Hepatocyte (in vitro differentiated cells): ENCODE measurements at regions not wholly inside any gene's neighbourhood (a gene's known extent, or its start where the extent isn't known, plus 50 kb on each side); places are given as distances from the start of the nearest gene placed in this dataset.

Source experiments
- DNase-seq: peaks from one replicate; pipeline ENCODE4 v3.0.0-alpha.2; 2016; ENCODE audit warnings: low spot score
- H2AFZ ChIP-seq: fragments of 200-600 bp; sonication (generic); 2 replicates; pipeline ENCODE4 v1.6.0; 2016; ENCODE audit warnings: antibody characterized with exemption, mild to moderate bottlenecking
- H3K27ac ChIP-seq: fragments of 200-600 bp; sonication (generic); 2 replicates; pipeline ENCODE4 v1.5.1; 2016; ENCODE audit warnings: mild to moderate bottlenecking
- H3K27me3 ChIP-seq: fragments of 200-600 bp; sonication (generic); 2 replicates; pipeline ENCODE4 v1.6.1; 2016
- H3K36me3 ChIP-seq: fragments of 200-600 bp; sonication (generic); replicated peaks from 2 replicates; pipeline ENCODE4 v1.5.1; 2016; ENCODE audit warnings: low read depth; ENCODE audit not compliant: insufficient read depth
- H3K4me1 ChIP-seq: fragments of 200-600 bp; sonication (generic); 2 replicates; pipeline ENCODE4 v1.5.1; 2016; ENCODE audit warnings: mild to moderate bottlenecking, moderate library complexity; ENCODE audit not compliant: insufficient read depth
- H3K4me2 ChIP-seq: fragments of 200-600 bp; sonication (generic); 2 replicates; pipeline ENCODE4 v1.6.0; 2016
- H3K4me3 ChIP-seq: fragments of 200-600 bp; sonication (generic); 2 replicates; pipeline ENCODE4 v1.5.1; 2016; ENCODE audit warnings: mild to moderate bottlenecking
- H3K79me2 ChIP-seq: fragments of 200-600 bp; sonication (generic); 2 replicates; pipeline ENCODE4 v1.6.0; 2017; ENCODE audit warnings: mild to moderate bottlenecking
- H3K9me2 ChIP-seq: fragments of 200-600 bp; sonication (generic); replicated peaks from 2 replicates; pipeline ENCODE4 v1.6.0; 2017; ENCODE audit warnings: mild to moderate bottlenecking; ENCODE audit not compliant: insufficient read depth
- H3K9me3 ChIP-seq: fragments of 200-600 bp; sonication (generic); 2 replicates; pipeline ENCODE4 v1.5.1; 2016; ENCODE audit warnings: low read depth, mild to moderate bottlenecking
- H4K20me1 ChIP-seq: fragments of 200-600 bp; sonication (generic); 2 replicates; pipeline ENCODE4 v1.6.0; 2016; ENCODE audit warnings: mild to moderate bottlenecking; ENCODE audit not compliant: insufficient read depth, poor library complexity, severe bottlenecking
- EZH2 ChIP-seq: fragments of 200-600 bp; sonication (generic); IDR thresholded peaks from 2 replicates; pipeline ENCODE4 v1.6.1; 2016; ENCODE audit warnings: antibody characterized with exemption, mild to moderate bottlenecking, borderline replicate concordance
- EZH2phosphoT487 ChIP-seq: fragments of 200-600 bp; sonication (generic); IDR thresholded peaks from one replicate; pipeline ENCODE4 v1.6.1; 2018; ENCODE audit warnings: antibody characterized with exemption, mild to moderate bottlenecking, low read depth, moderate library complexity; ENCODE audit not compliant: unreplicated experiment, severe bottlenecking
- WGBS: methylation state at CpG from one replicate; pipeline ENCODE4 v1.1.6; 2016; ENCODE audit warnings: low lambda C conversion rate; ENCODE audit errors: missing lambda C conversion rate; 5-methylcytosine and 5-hydroxymethylcytosine counted together
- TF ChIP-seq, protein P1 (sequence below): fragments of 200-600 bp; sonication (generic); IDR thresholded peaks from 2 replicates; pipeline ENCODE4 v1.5.1; 2016; ENCODE audit warnings: antibody characterized with exemption, mild to moderate bottlenecking; ENCODE audit not compliant: poor library complexity

DNA sequence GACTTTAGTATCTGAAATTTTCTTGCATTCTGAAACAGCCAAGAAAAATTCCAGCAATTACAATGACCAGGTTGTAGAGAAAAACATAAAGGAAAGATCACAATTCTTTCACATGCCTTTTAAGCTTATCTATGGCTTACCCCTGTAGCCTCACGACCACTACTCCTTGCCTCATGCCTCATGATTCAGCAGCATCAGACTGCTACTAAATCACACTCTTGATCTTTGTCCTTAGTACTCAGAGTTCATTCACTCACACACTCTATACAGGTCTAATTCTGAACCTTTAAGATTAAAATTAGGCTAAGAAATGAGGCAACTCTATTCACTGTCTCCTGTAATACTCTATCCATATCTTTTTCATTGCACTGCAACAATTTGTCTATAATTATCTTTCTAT, 415.1 kb downstream of the MLLT3 start:
- no peak overlapping the region for H3K27ac ChIP-seq
- H3K27me3 ChIP-seq = no peaks in the 10 kb centered on the region
- no peaks in the 10 kb centered on the region for H4K20me1 ChIP-seq
- no peaks in the 10 kb centered on the region for H3K4me1 ChIP-seq
- no peaks in the 10 kb centered on the region for H3K9me3 ChIP-seq
- H3K4me3 ChIP-seq = no peak overlapping the region
- DNase-seq = no peak
- H3K9me2 ChIP-seq = no peaks in the 10 kb centered on the region
- no peaks in the 10 kb centered on the region for H3K79me2 ChIP-seq
- WGBS = 46% methylated on average over 1 of the region's 1 CpG
- no peaks in the 10 kb centered on the region for H3K36me3 ChIP-seq
- H3K4me2 ChIP-seq = no peak overlapping the region
- TF ChIP-seq, protein P1, sequence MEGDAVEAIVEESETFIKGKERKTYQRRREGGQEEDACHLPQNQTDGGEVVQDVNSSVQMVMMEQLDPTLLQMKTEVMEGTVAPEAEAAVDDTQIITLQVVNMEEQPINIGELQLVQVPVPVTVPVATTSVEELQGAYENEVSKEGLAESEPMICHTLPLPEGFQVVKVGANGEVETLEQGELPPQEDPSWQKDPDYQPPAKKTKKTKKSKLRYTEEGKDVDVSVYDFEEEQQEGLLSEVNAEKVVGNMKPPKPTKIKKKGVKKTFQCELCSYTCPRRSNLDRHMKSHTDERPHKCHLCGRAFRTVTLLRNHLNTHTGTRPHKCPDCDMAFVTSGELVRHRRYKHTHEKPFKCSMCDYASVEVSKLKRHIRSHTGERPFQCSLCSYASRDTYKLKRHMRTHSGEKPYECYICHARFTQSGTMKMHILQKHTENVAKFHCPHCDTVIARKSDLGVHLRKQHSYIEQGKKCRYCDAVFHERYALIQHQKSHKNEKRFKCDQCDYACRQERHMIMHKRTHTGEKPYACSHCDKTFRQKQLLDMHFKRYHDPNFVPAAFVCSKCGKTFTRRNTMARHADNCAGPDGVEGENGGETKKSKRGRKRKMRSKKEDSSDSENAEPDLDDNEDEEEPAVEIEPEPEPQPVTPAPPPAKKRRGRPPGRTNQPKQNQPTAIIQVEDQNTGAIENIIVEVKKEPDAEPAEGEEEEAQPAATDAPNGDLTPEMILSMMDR = no peak
- no peak for TF ChIP-seq EZH2
- TF ChIP-seq EZH2phosphoT487 = no peak
- no peak overlapping the region for H2AFZ ChIP-seq

DNA sequence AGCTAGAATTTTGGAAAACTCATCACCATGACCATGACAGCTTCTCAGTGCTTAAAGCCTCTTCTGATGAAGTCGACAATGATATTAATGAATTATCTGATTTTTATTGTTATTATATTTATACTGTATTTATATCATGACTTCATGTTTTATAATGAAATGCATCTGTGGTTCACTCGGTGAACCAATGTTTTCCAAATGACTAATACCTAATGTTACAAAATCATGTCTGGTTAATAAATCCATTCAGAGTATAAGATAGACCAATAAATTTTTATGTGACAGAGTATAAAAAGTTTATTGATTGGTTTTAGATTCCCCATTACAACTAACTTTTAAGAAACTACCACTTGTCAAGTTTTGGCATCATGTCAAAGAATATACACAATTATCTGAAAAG, 416.5 kb downstream of the MLLT3 start:
- Histone ChIP-seq H3K79me2 (no peaks in the 10 kb centered on the region), H3K4me2 (no peak overlapping the region), H3K9me3 (no peaks in the 10 kb centered on the region), H4K20me1 (no peaks in the 10 kb centered on the region), H3K36me3 (no peaks in the 10 kb centered on the region), H3K9me2 (no peaks in the 10 kb centered on the region), H3K4me1 (no peaks in the 10 kb centered on the region), H3K27ac (no peak overlapping the region), H3K27me3 (no peaks in the 10 kb centered on the region), H2AFZ (no peak overlapping the region), H3K4me3 (no peak overlapping the region)
- TF ChIP-seq, protein P1 = no peak
- TF ChIP-seq EZH2 (no peak), EZH2phosphoT487 (no peak)
- no peak for DNase-seq
- 64% methylated on average over 2 of the region's 2 CpGs for WGBS

DNA sequence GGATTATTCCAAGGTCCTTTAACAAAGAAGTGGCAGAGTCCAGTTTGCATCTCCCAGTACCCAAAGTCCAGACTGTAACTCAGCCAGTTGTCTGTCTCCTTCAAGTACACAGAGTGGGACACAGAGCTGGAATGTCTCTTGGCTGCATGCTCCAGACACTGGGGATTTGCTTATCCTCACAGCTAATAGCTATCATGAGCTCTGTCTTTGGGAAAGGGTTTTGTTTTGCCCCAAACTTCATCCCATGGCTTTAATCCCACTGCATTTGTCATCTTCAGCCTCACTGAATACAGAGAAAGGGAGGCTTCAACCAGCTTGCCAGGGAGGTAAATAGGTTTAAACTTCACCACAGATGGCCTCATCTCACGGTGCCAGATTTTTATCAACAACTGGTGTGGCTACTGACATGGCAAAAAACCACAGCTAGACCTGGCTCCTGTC, 412.2 kb upstream of the SLC24A2 start:
- Histone ChIP-seq H3K36me3 (no peaks in the 10 kb centered on the region), H3K9me2 (no peaks in the 10 kb centered on the region), H3K4me2 (peak overlapping the region; percentile 22), H2AFZ (no peak overlapping the region), H3K79me2 (no peaks in the 10 kb centered on the region), H4K20me1 (no peaks in the 10 kb centered on the region), H3K4me3 (no peak overlapping the region), H3K4me1 (no peaks in the 10 kb centered on the region), H3K27me3 (no peaks in the 10 kb centered on the region), H3K27ac (no peak overlapping the region), H3K9me3 (no peaks in the 10 kb centered on the region)
- WGBS = 39% methylated on average over 1 of the region's 1 CpG
- TF ChIP-seq, protein P1 = no peak
- TF ChIP-seq EZH2 (no peak), EZH2phosphoT487 (no peak)
- no peak for DNase-seq

DNA sequence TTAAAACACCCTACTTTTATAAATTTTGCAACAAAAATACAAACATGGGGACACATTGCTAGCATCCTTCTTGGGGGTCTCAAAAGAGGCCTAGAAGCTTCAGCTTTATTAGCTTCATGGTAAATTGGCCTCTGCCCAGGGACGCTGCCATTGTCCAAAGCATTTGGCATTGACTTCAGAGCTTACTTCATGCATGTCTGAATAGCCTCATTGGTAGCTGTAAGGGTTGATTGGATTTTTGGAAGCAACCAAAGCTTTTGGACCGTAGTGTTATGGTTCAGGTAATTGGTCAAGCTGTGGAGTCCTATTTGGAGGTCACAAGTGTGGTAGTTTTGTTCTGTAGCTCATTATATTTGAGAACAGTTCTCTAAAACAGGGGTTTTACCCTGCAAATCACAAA, 411.7 kb upstream of the SLC24A2 start:
- no peak for DNase-seq
- Histone ChIP-seq H3K79me2 (no peaks in the 10 kb centered on the region), H3K4me3 (no peak overlapping the region), H3K4me2 (no peak overlapping the region), H3K9me2 (no peaks in the 10 kb centered on the region), H3K36me3 (no peaks in the 10 kb centered on the region), H3K27ac (no peak overlapping the region), H3K27me3 (no peaks in the 10 kb centered on the region), H2AFZ (no peak overlapping the region), H4K20me1 (no peaks in the 10 kb centered on the region), H3K9me3 (no peaks in the 10 kb centered on the region), H3K4me1 (no peaks in the 10 kb centered on the region)
- WGBS = 89% methylated on average over 2 of the region's 2 CpGs
- TF ChIP-seq EZH2phosphoT487 (no peak), EZH2 (no peak)
- TF ChIP-seq, protein P1 = no peak
